ENCODE measurements at regions not wholly inside any gene's neighbourhood (a gene's known extent, or its start where the extent isn't known, plus 50 kb on each side); places are given as distances from the start of the nearest gene placed in this dataset.
A peak's percentile ranks its signal among the peaks of the same experiment; 100 is the strongest.

- no peak for FAIRE-seq
- Histone ChIP-seq H3K4me1 (no peaks in the 10 kb centered on the region), H3K9me3 (no peaks in the 10 kb centered on the region), H3K36me3 (no peaks in the 10 kb centered on the region), H3K27ac (no peak overlapping the region), H3K4me3 (no peak overlapping the region), H3K27me3 (peaks cover 0 to 7% (median 0%) of the 10 kb centered on the region in 4 donors)
- 33 to 38% methylated on average over 6 of the region's 6 CpGs for WGBS, 2 donors
- peak in 1 of 4 donors; percentile 25 for ATAC-seq
- TF ChIP-seq CTCF (IDR thresholded peaks at IDR 0.05), result no peak
- intact Hi-C loops (cut with DNase I), result no loop called here
- DNase-seq, result no peak
Measured at GRCh38 chr15:81751816-81752545, 293.8 kb downstream of the MEX3B start.

GRCh38 chr15:81751256-81751655, 294.6 kb downstream of the MEX3B start:
- Histone ChIP-seq H3K27ac (no peak overlapping the region), H3K27me3 (peaks cover 0 to 7% (median 0%) of the 10 kb centered on the region in 4 donors), H3K9me3 (no peaks in the 10 kb centered on the region), H3K4me1 (no peaks in the 10 kb centered on the region), H3K36me3 (no peaks in the 10 kb centered on the region), H3K4me3 (no peak overlapping the region)
- 68 to 73% methylated on average over 7 of the region's 7 CpGs for WGBS, 2 donors
- FAIRE-seq (no peak), ATAC-seq (no peak), DNase-seq (no peak)
- TF ChIP-seq CTCF (IDR thresholded peaks at IDR 0.05), result no peak
- intact Hi-C loops (cut with DNase I), result no loop called here

- no peaks in the 10 kb centered on the region for H3K4me1 ChIP-seq
- no peak for TF ChIP-seq CTCF (IDR thresholded peaks at IDR 0.05)
- no peak overlapping the region for H3K27ac ChIP-seq
- ATAC-seq (no peak), FAIRE-seq (no peak), DNase-seq (peak in 2 of 6 donors; percentile 50 to 59)
- H3K9me3 ChIP-seq, result no peaks in the 10 kb centered on the region
- H3K4me3 ChIP-seq, result no peak overlapping the region
- intact Hi-C loops (cut with DNase I), result no loop called here
- 68 to 75% methylated on average over 26 of the region's 26 CpGs for WGBS, 2 donors
- peaks cover 0 to 7% (median 0%) of the 10 kb centered on the region in 4 donors for H3K27me3 ChIP-seq
- H3K36me3 ChIP-seq, result no peaks in the 10 kb centered on the region
Measured at GRCh38 chr15:81749716-81750375, 296.0 kb downstream of the MEX3B start.

- WGBS, 2 donors, result 43% methylated on average over 2 of the region's 2 CpGs
- Histone ChIP-seq H3K4me3 (no peak overlapping the region), H3K4me1 (no peaks in the 10 kb centered on the region), H3K9me3 (no peaks in the 10 kb centered on the region), H3K27me3 (peaks cover 0 to 7% (median 0%) of the 10 kb centered on the region in 4 donors), H3K27ac (no peak overlapping the region), H3K36me3 (no peaks in the 10 kb centered on the region)
- FAIRE-seq (no peak), DNase-seq (no peak), ATAC-seq (no peak)
- no peak for TF ChIP-seq CTCF (IDR thresholded peaks at IDR 0.05)
- intact Hi-C loops (cut with DNase I), result no loop called here
Measured at GRCh38 chr15:81747482-81747881, 298.3 kb downstream of the MEX3B start.

GRCh38 chr15:81747026-81747425, 298.8 kb downstream of the MEX3B start:
- Histone ChIP-seq H3K9me3 (no peaks in the 10 kb centered on the region), H3K27me3 (peaks cover 0 to 7% (median 0%) of the 10 kb centered on the region in 4 donors), H3K4me3 (no peak overlapping the region), H3K36me3 (no peaks in the 10 kb centered on the region), H3K4me1 (no peaks in the 10 kb centered on the region), H3K27ac (no peak overlapping the region)
- TF ChIP-seq CTCF (IDR thresholded peaks at IDR 0.05), result no peak
- WGBS, 2 donors, result 64 to 75% methylated on average over 3 of the region's 3 CpGs
- no peak for FAIRE-seq
- intact Hi-C loops (cut with DNase I), result no loop called here
- no peak for DNase-seq
- ATAC-seq, result no peak
